ENCODE measurements at regions not wholly inside any gene's neighbourhood (a gene's known extent, or its start where the extent isn't known, plus 50 kb on each side); places are given as distances from the start of the nearest gene placed in this dataset.
A peak's percentile ranks its signal among the peaks of the same experiment; 100 is the strongest.

DNA sequence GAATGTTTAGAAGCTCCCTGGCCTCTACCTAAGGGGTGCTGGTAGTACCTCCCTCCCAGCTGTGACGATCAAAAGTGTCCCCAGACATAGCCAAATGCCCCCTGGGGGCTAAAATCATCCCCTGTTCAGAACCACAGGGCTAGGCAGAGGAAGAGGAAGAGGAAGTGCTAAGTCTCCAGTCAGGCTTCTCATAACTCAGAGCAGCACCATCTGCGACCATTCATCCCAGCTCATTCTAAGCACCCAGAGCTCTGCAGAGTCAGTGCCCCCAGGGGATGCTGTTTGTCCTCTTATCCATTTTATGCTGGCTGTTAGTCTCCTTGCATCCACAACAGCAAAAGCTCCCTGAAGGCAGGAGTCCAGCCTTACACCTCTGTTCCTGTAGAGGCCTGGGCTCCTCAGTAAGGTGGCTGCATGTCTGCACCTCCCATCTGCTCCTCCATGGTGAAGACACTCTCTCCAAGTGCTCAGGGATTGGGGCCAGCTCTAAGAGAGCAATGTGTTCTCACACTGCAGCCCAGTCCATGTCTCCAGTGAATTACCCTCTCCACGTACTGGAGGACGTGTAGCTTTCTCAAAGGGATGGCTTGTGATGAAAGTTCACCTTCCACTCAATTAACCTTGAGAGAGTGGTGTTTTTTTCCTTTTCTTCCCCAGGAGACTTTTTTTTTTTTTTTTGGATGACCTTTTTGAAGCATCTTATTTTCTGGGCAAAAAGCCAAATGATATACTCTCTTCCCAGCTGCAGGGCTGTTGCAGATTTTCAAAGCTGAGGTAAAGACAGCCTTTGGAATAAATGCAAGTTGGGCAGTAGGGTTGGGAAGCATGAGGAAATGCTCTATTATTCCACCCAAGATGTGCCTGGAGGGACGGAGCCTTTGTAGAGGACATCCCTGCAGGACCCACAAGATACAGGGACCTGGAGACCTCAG is 158.9 kb upstream of the SLC14A2 start:
- Histone ChIP-seq H3K27ac (replicated peaks; ENCODE audit: low read length) (no peak overlapping the region), H3K4me2 (ENCODE audit: insufficient read depth, low read length, poor library complexity, severe bottlenecking) (no peak overlapping the region), H3K18ac (ENCODE audit: low read length) (no peak overlapping the region), H2BK15ac (ENCODE audit: low read length) (no peak overlapping the region), H4K91ac (ENCODE audit: low read depth, low read length, poor library complexity) (no peak overlapping the region), H3K9me3 (replicated peaks in 1 of 2; ENCODE audit: control insufficient read depth in 2 of 2, insufficient read depth in 1 of 2, low read depth in 1 of 2, low read length in 2 of 2) (no peaks in the 10 kb centered on the region), H2AK5ac (ENCODE audit: low read depth, low read length) (no peak overlapping the region), H3K9ac (ENCODE audit: low read depth, low read length, poor library complexity) (no peak overlapping the region), H2BK5ac (ENCODE audit: low read length) (no peak overlapping the region), H4K8ac (ENCODE audit: low read depth, low read length) (no peak overlapping the region), H3K36me3 (replicated peaks in 1 of 2; ENCODE audit: control insufficient read depth in 2 of 2, insufficient read depth in 2 of 2, low read length in 2 of 2) (no peaks in the 10 kb centered on the region), H3K14ac (ENCODE audit: low read length) (no peak overlapping the region), H2BK12ac (ENCODE audit: low read length) (no peak overlapping the region), H2AFZ (ENCODE audit: low read length) (no peak overlapping the region), H3K4me1 (ENCODE audit: control insufficient read depth in 2 of 2, insufficient read depth in 1 of 2, low read depth in 1 of 2, low read length in 2 of 2) (peaks cover 0 to 5% of the 10 kb centered on the region in 2 donors), H2BK120ac (ENCODE audit: low read depth, low read length) (no peak overlapping the region), H3K23ac (ENCODE audit: low read depth, low read length, poor library complexity) (no peak overlapping the region), H3K4ac (ENCODE audit: low read length) (no peak overlapping the region), H3K4me3 (ENCODE audit: low read length in 2 of 2) (no peak overlapping the region), H3K27me3 (ENCODE audit: control insufficient read depth in 3 of 3, insufficient read depth in 3 of 3, low read depth in 1 of 3, low read length in 3 of 3) (peaks cover 0 to 4% (median 0%) of the 10 kb centered on the region in 3 experiments), H3K79me1 (ENCODE audit: low read depth, low read length) (no peaks in the 10 kb centered on the region)
- WGBS, 2 donors (ENCODE audit: extremely low coverage in 2 of 2, insufficient read length in 2 of 2, insufficient replicate concordance in 1 of 2): no CpG with 5 or more reads among the region's 5 CpGs
- DNase-seq (ENCODE audit: low spot score): no peak

DNA sequence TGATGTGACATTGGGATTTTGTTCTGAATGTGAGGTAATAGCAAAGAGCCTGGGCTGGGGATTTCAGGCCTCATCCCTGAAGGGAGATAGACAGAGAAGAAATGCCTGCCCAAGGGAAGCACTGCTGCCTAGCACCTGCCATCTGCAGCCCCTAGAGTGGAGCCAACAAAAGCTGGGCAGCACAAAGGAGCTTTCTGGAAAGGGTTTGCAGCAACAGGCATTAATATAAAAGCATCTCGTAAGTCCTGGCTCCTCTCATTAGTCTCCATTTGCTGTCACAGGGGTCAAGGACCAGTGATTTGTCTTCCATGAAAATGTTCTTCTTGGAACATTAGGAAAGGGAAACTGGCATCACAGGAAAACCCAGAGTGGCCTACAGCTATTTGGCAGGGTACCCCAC is 157.2 kb upstream of the SLC14A2 start:
- Histone ChIP-seq H3K9me3 (replicated peaks in 1 of 2; ENCODE audit: control insufficient read depth in 2 of 2, insufficient read depth in 1 of 2, low read depth in 1 of 2, low read length in 2 of 2) (no peaks in the 10 kb centered on the region), H3K9ac (ENCODE audit: low read depth, low read length, poor library complexity) (no peak overlapping the region), H3K4ac (ENCODE audit: low read length) (no peak overlapping the region), H2AFZ (ENCODE audit: low read length) (no peak overlapping the region), H3K4me1 (ENCODE audit: control insufficient read depth in 2 of 2, insufficient read depth in 1 of 2, low read depth in 1 of 2, low read length in 2 of 2) (peaks cover 0 to 5% of the 10 kb centered on the region in 2 donors), H3K14ac (ENCODE audit: low read length) (no peak overlapping the region), H2BK12ac (ENCODE audit: low read length) (no peak overlapping the region), H3K18ac (ENCODE audit: low read length) (no peak overlapping the region), H4K8ac (ENCODE audit: low read depth, low read length) (no peak overlapping the region), H2AK5ac (ENCODE audit: low read depth, low read length) (no peak overlapping the region), H3K36me3 (replicated peaks in 1 of 2; ENCODE audit: control insufficient read depth in 2 of 2, insufficient read depth in 2 of 2, low read length in 2 of 2) (no peaks in the 10 kb centered on the region), H2BK5ac (ENCODE audit: low read length) (no peak overlapping the region), H2BK15ac (ENCODE audit: low read length) (no peak overlapping the region), H3K23ac (ENCODE audit: low read depth, low read length, poor library complexity) (no peak overlapping the region), H3K27me3 (ENCODE audit: control insufficient read depth in 3 of 3, insufficient read depth in 3 of 3, low read depth in 1 of 3, low read length in 3 of 3) (peaks cover 0 to 4% (median 0%) of the 10 kb centered on the region in 3 experiments), H2BK120ac (ENCODE audit: low read depth, low read length) (no peak overlapping the region), H3K4me2 (ENCODE audit: insufficient read depth, low read length, poor library complexity, severe bottlenecking) (no peak overlapping the region), H3K79me1 (ENCODE audit: low read depth, low read length) (no peaks in the 10 kb centered on the region), H3K4me3 (ENCODE audit: low read length in 2 of 2) (no peak overlapping the region), H4K91ac (ENCODE audit: low read depth, low read length, poor library complexity) (no peak overlapping the region), H3K27ac (replicated peaks; ENCODE audit: low read length) (no peak overlapping the region)
- no CpG with 5 or more reads among the region's 1 CpG for WGBS, 2 donors (ENCODE audit: extremely low coverage in 2 of 2, insufficient read length in 2 of 2, insufficient replicate concordance in 1 of 2)
- no peak for DNase-seq (ENCODE audit: low spot score)

DNA sequence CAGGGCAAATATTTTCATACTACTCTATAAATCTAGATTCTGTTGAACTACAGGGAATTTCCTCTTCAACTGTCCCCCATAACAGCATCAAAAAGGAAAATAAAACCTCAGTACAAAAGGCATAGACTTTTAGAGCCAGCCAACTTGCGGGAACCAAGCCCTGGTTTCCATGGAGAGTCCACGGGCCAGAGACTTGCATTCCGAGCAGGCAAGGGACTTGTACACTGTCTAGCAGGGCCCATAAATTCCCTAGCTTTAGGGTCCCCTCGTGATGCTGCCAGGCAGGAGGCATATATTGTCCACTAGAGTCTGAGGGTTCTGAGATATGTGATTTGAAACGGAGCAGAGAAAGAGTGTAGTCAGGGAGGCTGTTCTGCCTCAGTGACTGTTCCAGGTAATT is 153.1 kb upstream of the SLC14A2 start:
- Histone ChIP-seq H3K9me3 (replicated peaks in 1 of 2; ENCODE audit: control insufficient read depth in 2 of 2, insufficient read depth in 1 of 2, low read depth in 1 of 2, low read length in 2 of 2) (peaks cover 0 to 3% of the 10 kb centered on the region in 2 donors), H3K18ac (ENCODE audit: low read length) (no peak overlapping the region), H2BK5ac (ENCODE audit: low read length) (no peak overlapping the region), H3K14ac (ENCODE audit: low read length) (no peak overlapping the region), H4K91ac (ENCODE audit: low read depth, low read length, poor library complexity) (no peak overlapping the region), H3K9ac (ENCODE audit: low read depth, low read length, poor library complexity) (no peak overlapping the region), H3K23ac (ENCODE audit: low read depth, low read length, poor library complexity) (no peak overlapping the region), H3K27ac (replicated peaks; ENCODE audit: low read length) (no peak overlapping the region), H2AFZ (ENCODE audit: low read length) (no peak overlapping the region), H2BK12ac (ENCODE audit: low read length) (no peak overlapping the region), H4K8ac (ENCODE audit: low read depth, low read length) (no peak overlapping the region), H2AK5ac (ENCODE audit: low read depth, low read length) (no peak overlapping the region), H3K4me2 (ENCODE audit: insufficient read depth, low read length, poor library complexity, severe bottlenecking) (no peak overlapping the region), H3K36me3 (replicated peaks in 1 of 2; ENCODE audit: control insufficient read depth in 2 of 2, insufficient read depth in 2 of 2, low read length in 2 of 2) (no peaks in the 10 kb centered on the region), H3K4me3 (ENCODE audit: low read length in 2 of 2) (no peak overlapping the region), H2BK15ac (ENCODE audit: low read length) (no peak overlapping the region), H3K27me3 (ENCODE audit: control insufficient read depth in 3 of 3, insufficient read depth in 3 of 3, low read depth in 1 of 3, low read length in 3 of 3) (peaks cover 0 to 4% (median 0%) of the 10 kb centered on the region in 3 experiments), H3K4ac (ENCODE audit: low read length) (no peak overlapping the region), H3K79me1 (ENCODE audit: low read depth, low read length) (no peaks in the 10 kb centered on the region), H2BK120ac (ENCODE audit: low read depth, low read length) (no peak overlapping the region), H3K4me1 (ENCODE audit: control insufficient read depth in 2 of 2, insufficient read depth in 1 of 2, low read depth in 1 of 2, low read length in 2 of 2) (peaks cover 0 to 4% of the 10 kb centered on the region in 2 donors)
- WGBS, 2 donors (ENCODE audit: extremely low coverage in 2 of 2, insufficient read length in 2 of 2, insufficient replicate concordance in 1 of 2): no CpG with 5 or more reads among the region's 5 CpGs
- DNase-seq (ENCODE audit: low spot score): no peak

DNA sequence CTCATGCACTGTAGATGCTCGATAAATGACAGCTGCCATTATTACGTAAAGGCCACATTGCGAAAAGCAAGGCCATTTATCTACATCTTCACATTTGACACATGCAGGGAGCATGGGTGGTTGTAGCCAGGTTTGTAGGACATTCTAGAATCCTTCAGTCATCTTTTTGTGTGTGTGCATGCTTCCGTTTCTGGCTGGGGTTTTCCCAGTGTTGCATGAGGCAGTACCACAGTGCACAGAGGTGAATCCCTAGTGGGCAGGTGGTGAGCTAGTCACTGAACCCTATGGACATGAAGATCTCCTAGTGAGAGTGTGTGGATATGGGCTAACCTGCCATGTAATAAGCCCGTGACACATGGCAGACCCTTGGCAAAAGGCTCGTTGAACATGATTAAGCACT is 151.8 kb upstream of the SLC14A2 start:
- no peak overlapping the region for H4K91ac ChIP-seq (ENCODE audit: low read depth, low read length, poor library complexity)
- H3K4me2 ChIP-seq (ENCODE audit: insufficient read depth, low read length, poor library complexity, severe bottlenecking): no peak overlapping the region
- WGBS, 2 donors (ENCODE audit: extremely low coverage in 2 of 2, insufficient read length in 2 of 2, insufficient replicate concordance in 1 of 2): no CpG with 5 or more reads among the region's 6 CpGs
- peaks cover 0 to 6% (median 0%) of the 10 kb centered on the region in 3 experiments for H3K27me3 ChIP-seq (ENCODE audit: control insufficient read depth in 3 of 3, insufficient read depth in 3 of 3, low read depth in 1 of 3, low read length in 3 of 3)
- H2BK120ac ChIP-seq (ENCODE audit: low read depth, low read length): no peak overlapping the region
- H3K4ac ChIP-seq (ENCODE audit: low read length): no peak overlapping the region
- no peak overlapping the region for H2AFZ ChIP-seq (ENCODE audit: low read length)
- H3K36me3 ChIP-seq (replicated peaks in 1 of 2; ENCODE audit: control insufficient read depth in 2 of 2, insufficient read depth in 2 of 2, low read length in 2 of 2): no peaks in the 10 kb centered on the region
- no peak overlapping the region for H2AK5ac ChIP-seq (ENCODE audit: low read depth, low read length)
- peaks cover 0 to 3% of the 10 kb centered on the region in 2 donors for H3K9me3 ChIP-seq (replicated peaks in 1 of 2; ENCODE audit: control insufficient read depth in 2 of 2, insufficient read depth in 1 of 2, low read depth in 1 of 2, low read length in 2 of 2)
- H3K14ac ChIP-seq (ENCODE audit: low read length): no peak overlapping the region
- peaks cover 0 to 1% of the 10 kb centered on the region in 2 donors for H3K4me1 ChIP-seq (ENCODE audit: control insufficient read depth in 2 of 2, insufficient read depth in 1 of 2, low read depth in 1 of 2, low read length in 2 of 2)
- H3K4me3 ChIP-seq (ENCODE audit: low read length in 2 of 2): no peak overlapping the region
- H3K27ac ChIP-seq (replicated peaks; ENCODE audit: low read length): no peak overlapping the region
- H2BK15ac ChIP-seq (ENCODE audit: low read length): no peak overlapping the region
- H3K9ac ChIP-seq (ENCODE audit: low read depth, low read length, poor library complexity): no peak overlapping the region
- peak overlapping the region; percentile 13 for H3K23ac ChIP-seq (ENCODE audit: low read depth, low read length, poor library complexity)
- H3K79me1 ChIP-seq (ENCODE audit: low read depth, low read length): no peaks in the 10 kb centered on the region
- H3K18ac ChIP-seq (ENCODE audit: low read length): no peak overlapping the region
- no peak overlapping the region for H2BK12ac ChIP-seq (ENCODE audit: low read length)
- DNase-seq (ENCODE audit: low spot score): no peak
- no peak overlapping the region for H2BK5ac ChIP-seq (ENCODE audit: low read length)
- H4K8ac ChIP-seq (ENCODE audit: low read depth, low read length): no peak overlapping the region
